ENCODE measurements at regions not wholly inside any gene's neighbourhood (a gene's known extent, or its start where the extent isn't known, plus 50 kb on each side); places are given as distances from the start of the nearest gene placed in this dataset.

DNA sequence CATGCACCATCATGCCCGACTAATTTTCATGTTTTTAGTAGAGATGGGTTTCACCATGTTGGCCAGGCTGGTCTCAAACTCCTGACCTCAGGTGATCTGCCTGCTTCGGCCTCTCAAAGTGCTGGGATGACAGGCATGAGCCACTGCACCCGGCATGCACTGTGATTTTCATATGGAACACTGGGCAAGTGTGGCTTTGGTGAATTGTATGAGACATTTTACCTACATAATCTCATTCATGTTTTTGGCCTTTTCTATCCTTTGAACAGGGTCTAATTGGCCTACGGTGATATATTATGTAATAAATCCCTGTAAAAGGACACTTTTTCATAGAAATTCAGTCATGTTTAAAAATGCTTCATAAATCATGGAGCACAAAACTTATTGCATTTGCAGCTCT, 128.7 kb upstream of the SEMA6A start:
- no peak for DNase-seq

DNA sequence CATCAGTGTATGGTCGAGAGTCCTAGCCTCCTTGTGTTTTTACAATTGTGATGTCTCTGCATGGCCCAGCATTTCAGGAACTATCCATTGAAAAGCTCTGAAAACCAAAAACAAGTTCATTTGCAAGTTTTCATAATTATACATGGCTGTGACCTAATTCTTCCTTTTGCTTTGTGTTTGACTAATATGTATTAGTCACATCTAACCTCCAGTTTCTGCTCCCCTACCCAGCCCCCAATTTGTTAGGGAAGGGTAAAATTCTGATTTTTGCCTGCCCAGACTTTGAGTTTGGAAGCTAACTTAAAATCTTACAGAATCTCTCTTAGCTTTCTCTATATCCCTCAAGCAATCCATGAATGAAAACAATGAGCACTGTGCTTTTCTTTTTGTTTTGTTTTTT, 128.2 kb upstream of the SEMA6A start:
- no peak for DNase-seq

DNA sequence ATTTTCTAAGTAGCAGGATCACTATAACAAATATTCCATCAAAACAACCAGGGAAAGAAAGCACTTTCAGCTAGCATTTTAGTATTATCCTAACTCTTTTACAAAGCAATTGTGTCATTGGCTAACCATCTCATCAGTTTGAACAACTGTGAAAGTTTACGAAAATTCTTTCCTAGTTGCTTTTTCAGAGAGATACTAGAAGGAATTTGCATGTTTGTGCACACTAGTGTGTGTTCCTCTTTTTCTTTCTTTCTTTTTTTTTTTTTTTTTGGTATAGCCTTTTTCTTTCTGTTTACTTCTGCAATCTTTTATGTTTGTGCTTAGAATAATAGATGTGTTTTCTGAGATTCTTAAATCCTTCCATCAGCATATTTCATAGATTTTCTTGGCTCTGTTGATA, 124.7 kb upstream of the SEMA6A start:
- no peak for DNase-seq

- DNase-seq: no peak
These were observed 121.7 kb upstream of the SEMA6A start for GRCh38 chr5:116696366-116696765.

GRCh38 chr5:116695681-116696080, 121.1 kb upstream of the SEMA6A start:
- no peak for DNase-seq

DNA sequence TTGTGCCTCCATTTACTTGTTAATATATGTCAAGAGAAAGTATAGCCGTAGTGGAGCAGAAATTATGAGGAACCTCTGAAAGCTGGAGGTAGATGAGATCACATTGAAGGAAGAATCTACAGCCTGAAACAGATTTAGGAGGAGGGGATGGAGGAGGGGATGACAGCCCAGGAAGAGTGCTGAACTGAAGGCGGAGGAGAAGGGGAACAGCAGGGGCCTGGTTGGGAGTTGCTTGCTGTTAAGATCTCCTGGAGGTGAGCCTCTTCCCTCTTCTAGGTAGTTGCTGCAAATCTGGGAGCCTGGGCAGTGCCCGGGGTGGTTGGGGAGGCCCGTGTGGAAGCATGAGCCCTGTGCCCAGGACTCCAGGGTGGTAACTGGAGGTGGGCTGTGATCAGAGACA, 111.8 kb upstream of the SEMA6A start:
- no peak for DNase-seq

DNA sequence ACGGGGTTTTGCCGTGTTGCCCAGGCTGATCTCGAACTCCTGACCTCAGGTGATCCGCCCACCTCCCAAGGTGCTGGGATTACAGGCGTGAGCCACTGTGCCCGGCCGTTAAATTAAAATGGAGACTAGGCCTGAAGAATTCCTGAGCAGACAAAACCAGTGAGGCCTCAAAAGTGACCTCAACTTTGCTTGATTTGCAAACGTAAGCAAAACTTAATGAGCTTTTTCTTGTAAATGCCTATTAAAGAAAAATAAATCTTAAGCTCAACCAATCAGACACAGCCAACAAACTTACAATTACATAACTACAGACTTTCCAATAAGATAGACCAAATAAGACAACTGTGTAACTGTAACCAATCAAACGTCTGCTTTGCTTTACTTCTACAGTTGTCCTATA, 111.3 kb upstream of the SEMA6A start:
- no peak for DNase-seq

DNA sequence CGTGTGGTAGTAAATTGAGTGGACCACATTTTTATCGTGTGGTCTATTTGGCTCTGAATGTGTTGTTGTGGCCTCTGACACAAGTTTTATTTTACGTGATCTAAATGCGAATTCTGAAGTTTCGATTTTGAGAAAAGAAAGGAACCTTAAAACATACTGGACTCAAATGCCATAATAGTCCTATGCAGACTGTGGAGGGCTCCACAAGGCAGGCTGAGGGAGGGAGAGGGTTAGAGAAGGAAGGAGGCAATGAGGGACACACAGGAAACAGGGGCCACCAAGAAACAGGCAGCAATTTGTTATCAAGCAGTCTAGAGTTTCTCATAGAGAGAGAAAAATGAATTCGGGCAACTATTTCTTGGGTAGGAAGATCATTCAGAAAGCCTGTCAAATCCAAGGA, 110.4 kb upstream of the SEMA6A start:
- DNase-seq: no peak

GRCh38 chr5:116681334-116682013, 106.9 kb upstream of the SEMA6A start:
- no peak for DNase-seq

DNA sequence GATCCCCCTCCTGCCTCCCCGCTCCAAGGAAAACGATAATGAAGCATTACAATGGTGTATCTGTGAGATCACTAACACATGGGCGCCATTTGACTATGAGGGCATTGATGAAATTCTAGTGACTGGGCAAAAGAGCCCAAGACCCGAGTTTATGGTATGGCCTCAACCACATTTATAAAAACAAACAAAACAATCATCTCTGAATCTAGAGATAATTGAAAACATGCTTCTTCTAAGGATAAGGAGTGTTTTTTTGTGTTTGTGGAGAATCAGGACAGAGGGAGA, 100.9 kb upstream of the SEMA6A start:
- no peak for DNase-seq

GRCh38 chr5:116674881-116675625, 100.4 kb upstream of the SEMA6A start:
- no peak for DNase-seq

GRCh38 chr5:116673453-116673852, 98.8 kb upstream of the SEMA6A start:
- DNase-seq: no peak

GRCh38 chr5:116672203-116672602, 97.6 kb upstream of the SEMA6A start:
- no peak for DNase-seq

GRCh38 chr5:116671211-116671736, 96.7 kb upstream of the SEMA6A start:
- DNase-seq: no peak

- no peak for DNase-seq
These were observed 94.8 kb upstream of the SEMA6A start for GRCh38 chr5:116669261-116670031.

DNA sequence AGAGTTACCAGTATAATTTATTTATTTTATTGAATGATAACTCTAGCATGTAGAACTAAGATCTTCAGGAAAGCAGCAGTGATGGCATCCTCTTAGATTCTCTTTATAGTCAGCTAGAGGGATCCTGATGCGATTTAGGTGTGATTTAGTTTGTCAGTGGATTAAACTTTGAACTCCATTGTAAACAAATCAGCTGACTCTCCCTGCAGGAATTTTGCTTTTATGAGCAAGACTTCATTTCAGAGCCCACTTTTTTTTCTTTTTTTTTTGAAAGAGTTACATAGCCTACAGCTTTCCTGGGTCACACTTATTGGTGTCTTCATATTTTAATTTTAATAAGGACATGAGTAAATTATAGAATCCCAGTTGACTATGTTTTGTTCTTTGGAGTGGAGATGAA, 93.8 kb upstream of the SEMA6A start:
- no peak for DNase-seq

DNA sequence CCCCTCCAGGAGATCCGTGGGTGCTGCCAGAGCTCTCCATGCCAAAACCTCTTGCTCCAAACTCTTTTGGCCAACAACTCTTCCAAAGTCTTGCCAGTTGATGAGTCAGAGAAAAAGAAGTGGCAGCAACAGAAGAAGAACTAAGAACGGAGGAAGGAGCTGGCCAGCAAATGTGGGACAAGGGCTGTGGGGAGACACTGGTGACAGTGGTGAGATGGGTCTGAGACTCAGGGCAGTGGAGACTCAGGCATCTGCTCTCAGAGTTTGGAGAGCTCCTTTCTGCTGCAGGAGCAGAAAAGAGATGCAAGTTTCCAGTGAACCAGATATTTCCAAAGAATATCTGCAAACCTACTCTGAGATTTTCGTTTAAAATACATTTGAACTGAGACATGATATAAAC, 92.3 kb upstream of the SEMA6A start:
- no peak for DNase-seq

DNA sequence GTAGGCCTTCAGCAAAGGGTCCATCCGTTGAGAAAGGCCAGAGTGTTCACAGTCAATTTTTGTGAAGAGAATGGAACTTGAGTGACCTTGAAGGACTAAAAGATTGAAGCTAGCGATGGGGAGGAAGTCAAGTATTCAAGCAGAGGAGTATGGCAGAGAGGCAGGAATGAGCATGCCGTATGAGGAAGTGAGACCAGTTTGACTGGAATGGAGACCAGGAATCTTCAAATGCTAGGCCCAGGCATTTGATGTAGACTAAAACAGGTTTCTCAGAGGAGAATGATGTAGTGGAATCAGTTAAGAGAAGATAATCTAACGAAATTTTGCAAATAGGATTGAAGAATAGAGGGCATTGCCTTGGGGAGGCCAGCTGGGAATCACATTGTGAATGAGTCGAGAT, 90.4 kb upstream of the SEMA6A start:
- no peak for DNase-seq

GRCh38 chr5:116663081-116663480, 88.5 kb upstream of the SEMA6A start:
- DNase-seq: no peak

GRCh38 chr5:116661419-116661818, 86.8 kb upstream of the SEMA6A start:
- DNase-seq: no peak

DNA sequence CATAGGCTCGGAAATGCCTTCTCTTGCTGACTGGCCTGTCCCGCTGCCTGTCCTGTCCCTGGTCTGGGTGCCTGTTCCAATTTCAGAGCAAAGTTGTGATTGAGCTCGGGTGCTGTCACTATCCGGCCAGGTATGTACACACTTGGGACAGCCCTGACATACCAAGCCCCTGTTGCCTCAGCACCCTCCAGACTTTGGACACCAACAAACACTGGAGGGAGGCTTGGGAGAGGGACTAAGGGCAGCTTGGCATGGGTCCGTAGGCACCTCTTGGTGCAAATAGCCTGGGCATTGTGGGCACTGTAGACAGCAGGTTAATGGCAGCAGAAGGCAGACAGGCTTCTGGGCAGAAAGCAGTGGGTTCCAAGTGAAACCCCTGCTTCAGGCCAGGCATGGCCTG, 86.3 kb upstream of the SEMA6A start:
- DNase-seq: no peak

DNA sequence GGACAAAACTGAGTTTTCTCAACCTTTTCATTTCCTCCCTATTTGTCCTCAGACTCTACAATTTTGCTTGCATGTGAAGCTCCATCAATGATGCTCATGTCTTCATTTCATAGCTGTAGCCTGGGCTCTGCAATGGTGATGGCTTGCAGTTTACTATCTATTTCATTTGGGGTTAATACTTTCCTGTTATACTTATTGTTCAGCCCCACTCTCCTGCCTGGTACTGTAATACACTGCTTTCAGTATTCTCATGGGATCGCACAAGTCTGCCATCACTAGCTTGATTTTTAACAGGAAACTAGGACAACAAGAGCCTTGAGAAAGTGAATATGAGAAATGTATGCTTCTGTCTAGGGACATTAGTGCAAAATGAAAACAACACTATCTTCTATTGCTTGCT, 84.2 kb upstream of the SEMA6A start:
- DNase-seq: no peak

DNA sequence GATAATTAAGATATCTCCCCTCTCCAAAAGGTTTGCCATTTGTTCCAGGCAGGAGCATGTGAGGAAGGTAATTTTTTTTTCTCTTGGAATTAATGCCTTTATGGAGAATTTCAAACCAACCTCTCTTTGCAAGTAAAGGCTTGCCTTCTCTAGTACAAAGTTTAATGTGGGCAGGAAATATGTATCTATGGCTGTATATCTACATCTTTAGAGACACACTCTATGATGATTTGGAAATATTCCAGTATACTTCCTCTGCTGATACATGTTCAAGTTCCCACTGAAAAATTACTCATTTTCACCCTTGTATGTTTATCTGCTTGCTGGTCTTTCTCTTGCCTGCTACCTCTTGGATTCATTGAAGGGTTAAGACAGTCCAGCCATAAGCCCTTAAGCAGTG, 83.5 kb upstream of the SEMA6A start:
- DNase-seq: no peak

GRCh38 chr5:116655431-116655830, 80.8 kb upstream of the SEMA6A start:
- no peak for DNase-seq
